ENCODE measurements at regions not wholly inside any gene's neighbourhood (a gene's known extent, or its start where the extent isn't known, plus 50 kb on each side); places are given as distances from the start of the nearest gene placed in this dataset.

DNA sequence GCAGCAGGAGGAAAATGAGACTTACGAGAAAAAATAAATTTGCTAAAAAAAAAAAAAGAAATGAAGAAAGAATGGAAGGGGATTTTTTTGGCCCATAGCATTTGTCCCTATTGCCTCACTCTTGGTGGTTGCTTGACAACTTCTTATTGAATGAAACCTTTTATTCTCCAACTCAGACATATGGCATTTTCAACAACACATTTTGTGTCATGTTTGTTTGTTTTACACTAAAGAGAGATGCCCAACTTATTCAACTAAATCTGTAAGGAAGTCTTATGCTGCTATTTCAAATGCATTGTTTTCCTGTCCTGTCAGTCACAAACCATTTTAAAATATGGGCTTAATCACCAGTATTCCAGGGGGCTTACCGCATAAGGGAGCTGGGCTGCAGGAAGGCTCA lies 409.1 kb upstream of the TENM3 start:
- TF ChIP-seq MAZ (IDR thresholded peaks at IDR 0.05; ENCODE audit: borderline replicate concordance, low read depth, low read length) (no peak), MAZ (CRISPR knock-in tag; IDR thresholded peaks at IDR 0.05; ENCODE audit: low read depth) (no peak), POLR2A (IDR thresholded peaks at IDR 0.05; ENCODE audit: insufficient read depth in 1 of 2, low read depth in 2 of 2, low read length in 2 of 2) (no peak), MAFF (IDR thresholded peaks at IDR 0.05; ENCODE audit: low read depth, low read length) (no peak), ZNF558 (CRISPR knock-in tag; IDR thresholded peaks at IDR 0.05; ENCODE audit: borderline replicate concordance) (no peak), PHF8 (CRISPR knock-in tag; IDR thresholded peaks at IDR 0.05) (no peak), SP2 (CRISPR knock-in tag; IDR thresholded peaks at IDR 0.05) (no peak), RCOR2 (CRISPR knock-in tag; IDR thresholded peaks at IDR 0.05) (no peak), NFE2L2 (IDR thresholded peaks at IDR 0.05; ENCODE audit: low read length) (no peak), JUN (CRISPR knock-in tag; IDR thresholded peaks at IDR 0.05) (no peak), FOXA1 (IDR thresholded peaks at IDR 0.05) (no peak), FOXA1 (CRISPR knock-in tag; IDR thresholded peaks at IDR 0.05) (no peak), ZC3H13 (CRISPR knock-in tag; IDR thresholded peaks at IDR 0.05) (no peak), FOXO1 (CRISPR knock-in tag; IDR thresholded peaks at IDR 0.05) (no peak)
- TF ChIP-seq, protein P1, sequence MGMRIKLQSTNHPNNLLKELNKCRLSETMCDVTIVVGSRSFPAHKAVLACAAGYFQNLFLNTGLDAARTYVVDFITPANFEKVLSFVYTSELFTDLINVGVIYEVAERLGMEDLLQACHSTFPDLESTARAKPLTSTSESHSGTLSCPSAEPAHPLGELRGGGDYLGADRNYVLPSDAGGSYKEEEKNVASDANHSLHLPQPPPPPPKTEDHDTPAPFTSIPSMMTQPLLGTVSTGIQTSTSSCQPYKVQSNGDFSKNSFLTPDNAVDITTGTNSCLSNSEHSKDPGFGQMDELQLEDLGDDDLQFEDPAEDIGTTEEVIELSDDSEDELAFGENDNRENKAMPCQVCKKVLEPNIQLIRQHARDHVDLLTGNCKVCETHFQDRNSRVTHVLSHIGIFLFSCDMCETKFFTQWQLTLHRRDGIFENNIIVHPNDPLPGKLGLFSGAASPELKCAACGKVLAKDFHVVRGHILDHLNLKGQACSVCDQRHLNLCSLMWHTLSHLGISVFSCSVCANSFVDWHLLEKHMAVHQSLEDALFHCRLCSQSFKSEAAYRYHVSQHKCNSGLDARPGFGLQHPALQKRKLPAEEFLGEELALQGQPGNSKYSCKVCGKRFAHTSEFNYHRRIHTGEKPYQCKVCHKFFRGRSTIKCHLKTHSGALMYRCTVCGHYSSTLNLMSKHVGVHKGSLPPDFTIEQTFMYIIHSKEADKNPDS (CRISPR knock-in tag; IDR thresholded peaks at IDR 0.05) = no peak
- TF ChIP-seq, protein P2, sequence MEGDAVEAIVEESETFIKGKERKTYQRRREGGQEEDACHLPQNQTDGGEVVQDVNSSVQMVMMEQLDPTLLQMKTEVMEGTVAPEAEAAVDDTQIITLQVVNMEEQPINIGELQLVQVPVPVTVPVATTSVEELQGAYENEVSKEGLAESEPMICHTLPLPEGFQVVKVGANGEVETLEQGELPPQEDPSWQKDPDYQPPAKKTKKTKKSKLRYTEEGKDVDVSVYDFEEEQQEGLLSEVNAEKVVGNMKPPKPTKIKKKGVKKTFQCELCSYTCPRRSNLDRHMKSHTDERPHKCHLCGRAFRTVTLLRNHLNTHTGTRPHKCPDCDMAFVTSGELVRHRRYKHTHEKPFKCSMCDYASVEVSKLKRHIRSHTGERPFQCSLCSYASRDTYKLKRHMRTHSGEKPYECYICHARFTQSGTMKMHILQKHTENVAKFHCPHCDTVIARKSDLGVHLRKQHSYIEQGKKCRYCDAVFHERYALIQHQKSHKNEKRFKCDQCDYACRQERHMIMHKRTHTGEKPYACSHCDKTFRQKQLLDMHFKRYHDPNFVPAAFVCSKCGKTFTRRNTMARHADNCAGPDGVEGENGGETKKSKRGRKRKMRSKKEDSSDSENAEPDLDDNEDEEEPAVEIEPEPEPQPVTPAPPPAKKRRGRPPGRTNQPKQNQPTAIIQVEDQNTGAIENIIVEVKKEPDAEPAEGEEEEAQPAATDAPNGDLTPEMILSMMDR (CRISPR knock-in tag; IDR thresholded peaks at IDR 0.05) = no peak

All from HepG2 (cell line).